ENCODE measurements at regions not wholly inside any gene's neighbourhood (a gene's known extent, or its start where the extent isn't known, plus 50 kb on each side); places are given as distances from the start of the nearest gene placed in this dataset.

DNA sequence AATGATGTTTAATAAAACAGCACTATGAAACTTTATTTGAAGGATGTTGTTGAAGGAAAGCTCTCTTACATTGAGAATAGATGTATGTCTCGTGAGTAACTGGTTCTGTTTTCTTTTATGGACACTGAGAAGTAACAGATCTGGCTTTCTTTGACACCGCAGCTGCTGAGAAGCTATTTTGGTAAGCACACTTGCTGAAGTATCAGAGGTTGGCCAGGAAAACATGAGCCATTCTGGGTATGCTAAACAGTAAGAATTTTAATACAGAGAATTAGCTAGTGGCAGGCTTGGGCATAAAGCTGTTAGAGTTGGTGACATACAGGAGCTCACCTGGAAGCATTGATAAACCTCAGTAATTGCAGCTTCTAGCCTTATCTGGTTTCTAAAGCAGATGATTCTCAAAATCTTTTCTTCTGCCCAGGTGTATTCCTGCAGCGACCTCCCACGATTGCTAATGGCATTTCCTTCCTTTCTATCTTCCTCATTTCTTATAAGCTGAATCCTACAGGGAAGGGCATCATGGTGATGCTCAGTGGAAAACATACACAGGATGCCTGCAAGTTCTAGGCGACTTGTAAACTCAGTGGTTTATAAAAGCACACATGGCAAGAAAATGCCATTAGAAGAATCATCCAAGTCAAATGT, 291.6 kb upstream of the SLC16A7 start:
- Histone ChIP-seq H3K4me2 (ENCODE audit: low read depth, low read length, poor library complexity, severe bottlenecking) (no peak overlapping the region), H3K9ac (ENCODE audit: low read depth, low read length, poor library complexity, severe bottlenecking) (no peak overlapping the region), H3K36me3 (ENCODE audit: insufficient read depth, low read length) (no peaks in the 10 kb centered on the region), H3K27me3 (ENCODE audit: insufficient read depth, low read length, poor library complexity, severe bottlenecking) (no peaks in the 10 kb centered on the region), H3K79me2 (ENCODE audit: insufficient read depth, low read length) (no peaks in the 10 kb centered on the region), H4K20me1 (ENCODE audit: insufficient read depth, low read length, poor library complexity, severe bottlenecking) (no peaks in the 10 kb centered on the region), H3K9me3 (ENCODE audit: insufficient read depth, low read depth, low read length) (no peaks in the 10 kb centered on the region), H3K9me2 (replicated peaks; ENCODE audit: low read depth, low read length) (no peaks in the 10 kb centered on the region), H3K4me3 (ENCODE audit: low read length, poor library complexity, severe bottlenecking) (no peak overlapping the region), H2AFZ (ENCODE audit: low read length) (no peak overlapping the region), H3F3A (ENCODE audit: low read depth) (no peaks in the 10 kb centered on the region), H3K4me1 (ENCODE audit: insufficient read depth, low read length, poor library complexity, severe bottlenecking) (no peaks in the 10 kb centered on the region)
- TF ChIP-seq EZH2phosphoT487 (IDR thresholded peaks at IDR 0.05; ENCODE audit: borderline replicate concordance) (no peak), CTCF (conservative IDR thresholded peaks at IDR 0.05; ENCODE audit: low read length) (no peak)

DNA sequence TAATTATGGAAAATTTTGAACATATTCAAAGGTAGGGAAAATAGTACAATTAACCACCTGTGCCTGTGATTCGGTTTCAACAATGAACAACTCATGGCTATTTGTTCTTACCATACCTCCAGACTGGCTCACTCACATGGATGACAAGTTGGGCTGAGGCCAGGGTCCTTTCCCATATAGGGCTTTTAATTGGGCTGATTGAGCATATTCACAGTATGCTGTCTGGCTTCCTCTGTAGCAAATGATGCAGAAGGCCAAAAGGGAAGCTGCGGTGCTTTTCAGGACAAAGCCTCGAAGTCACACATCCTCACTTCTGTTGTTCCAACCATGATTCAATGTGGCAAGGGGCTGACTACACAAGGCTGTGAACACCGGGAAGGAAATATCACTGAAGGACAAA, 297.5 kb upstream of the SLC16A7 start:
- Histone ChIP-seq H3K27me3 (ENCODE audit: insufficient read depth, low read length, poor library complexity, severe bottlenecking) (no peaks in the 10 kb centered on the region), H3K4me2 (ENCODE audit: low read depth, low read length, poor library complexity, severe bottlenecking) (no peak overlapping the region), H3K4me1 (ENCODE audit: insufficient read depth, low read length, poor library complexity, severe bottlenecking) (no peaks in the 10 kb centered on the region), H3K4me3 (ENCODE audit: low read length, poor library complexity, severe bottlenecking) (no peak overlapping the region), H3K79me2 (ENCODE audit: insufficient read depth, low read length) (no peaks in the 10 kb centered on the region), H4K20me1 (ENCODE audit: insufficient read depth, low read length, poor library complexity, severe bottlenecking) (no peaks in the 10 kb centered on the region), H3K9me3 (ENCODE audit: insufficient read depth, low read depth, low read length) (no peaks in the 10 kb centered on the region), H2AFZ (ENCODE audit: low read length) (no peak overlapping the region), H3K36me3 (ENCODE audit: insufficient read depth, low read length) (no peaks in the 10 kb centered on the region), H3K9me2 (replicated peaks; ENCODE audit: low read depth, low read length) (no peaks in the 10 kb centered on the region), H3K9ac (ENCODE audit: low read depth, low read length, poor library complexity, severe bottlenecking) (no peak overlapping the region), H3F3A (ENCODE audit: low read depth) (no peaks in the 10 kb centered on the region)
- TF ChIP-seq EZH2phosphoT487 (IDR thresholded peaks at IDR 0.05; ENCODE audit: borderline replicate concordance) (no peak), CTCF (conservative IDR thresholded peaks at IDR 0.05; ENCODE audit: low read length) (no peak)

DNA sequence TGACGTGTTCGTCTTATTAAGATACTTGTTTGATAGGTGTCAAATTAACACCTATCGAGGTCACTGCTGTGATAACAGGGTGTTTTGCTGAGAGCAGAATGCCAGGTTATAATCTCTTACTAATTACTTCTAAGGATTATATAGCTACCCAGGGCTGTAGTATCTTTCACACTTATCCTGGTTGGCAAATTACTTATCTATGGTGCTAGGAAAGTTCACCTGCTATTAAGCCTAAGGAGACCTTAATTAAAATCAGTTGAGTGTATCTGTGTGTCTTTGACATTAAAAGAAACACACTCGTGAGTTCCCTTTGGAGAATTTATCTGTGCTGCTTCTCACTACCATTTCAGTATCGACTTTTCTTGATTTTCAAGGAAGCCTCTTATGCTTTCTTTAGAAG, 301.6 kb upstream of the SLC16A7 start:
- Histone ChIP-seq H3K79me2 (ENCODE audit: insufficient read depth, low read length) (no peaks in the 10 kb centered on the region), H3K9ac (ENCODE audit: low read depth, low read length, poor library complexity, severe bottlenecking) (no peak overlapping the region), H2AFZ (ENCODE audit: low read length) (no peak overlapping the region), H3F3A (ENCODE audit: low read depth) (no peaks in the 10 kb centered on the region), H3K27me3 (ENCODE audit: insufficient read depth, low read length, poor library complexity, severe bottlenecking) (no peaks in the 10 kb centered on the region), H3K9me2 (replicated peaks; ENCODE audit: low read depth, low read length) (no peaks in the 10 kb centered on the region), H3K4me1 (ENCODE audit: insufficient read depth, low read length, poor library complexity, severe bottlenecking) (no peaks in the 10 kb centered on the region), H3K9me3 (ENCODE audit: insufficient read depth, low read depth, low read length) (no peaks in the 10 kb centered on the region), H4K20me1 (ENCODE audit: insufficient read depth, low read length, poor library complexity, severe bottlenecking) (no peaks in the 10 kb centered on the region), H3K4me2 (ENCODE audit: low read depth, low read length, poor library complexity, severe bottlenecking) (no peak overlapping the region), H3K4me3 (ENCODE audit: low read length, poor library complexity, severe bottlenecking) (no peak overlapping the region), H3K36me3 (ENCODE audit: insufficient read depth, low read length) (no peaks in the 10 kb centered on the region)
- no peak for TF ChIP-seq CTCF (conservative IDR thresholded peaks at IDR 0.05; ENCODE audit: low read length)
- no peak for TF ChIP-seq EZH2phosphoT487 (IDR thresholded peaks at IDR 0.05; ENCODE audit: borderline replicate concordance)
